ENCODE measurements at regions not wholly inside any gene's neighbourhood (a gene's known extent, or its start where the extent isn't known, plus 50 kb on each side); places are given as distances from the start of the nearest gene placed in this dataset.

GRCh38 chr7:131648491-131648890, 92.1 kb upstream of the PODXL start:
- TF ChIP-seq GATA2 (IDR thresholded peaks at IDR 0.05; ENCODE audit: insufficient read depth, insufficient read length, low read depth, low read length) (no peak), JUN (IDR thresholded peaks at IDR 0.05; ENCODE audit: borderline replicate concordance, insufficient read depth, insufficient read length, low read depth) (no peak), CTCF (IDR thresholded peaks at IDR 0.05; ENCODE audit: extremely low read depth in 1 of 2, insufficient read depth in 1 of 2, low read depth in 1 of 2, low read length in 2 of 2) (no peak), EZH2 (IDR thresholded peaks at IDR 0.05; ENCODE audit: borderline replicate concordance, low read depth, low read length, severe bottlenecking) (no peak), MYC (IDR thresholded peaks at IDR 0.05; ENCODE audit: low read depth, low read length) (no peak), POLR2AphosphoS5 (IDR thresholded peaks at IDR 0.05; ENCODE audit: insufficient read depth, low read depth, low read length) (no peak), POLR2A (IDR thresholded peaks at IDR 0.05; ENCODE audit: low read depth, low read length) (no peak), MAX (IDR thresholded peaks at IDR 0.05; ENCODE audit: insufficient read depth, insufficient read length) (no peak), FOS (IDR thresholded peaks at IDR 0.05; ENCODE audit: borderline replicate concordance, insufficient read depth, low read length) (no peak)
- H3K27ac ChIP-seq (ENCODE audit: insufficient read depth, low read depth, low read length), result no peak overlapping the region

More at GRCh38 chr7:131648491-131648890, 92.1 kb upstream of the PODXL start:
- CTCF ChIA-PET, result interaction anchor here (2.0 kb wide), 1 partner anchor 102 kb away, joined by 10 read pairs; no protein-coding TSS in a partner anchor
- Histone ChIP-seq H3K9ac (replicated peaks; ENCODE audit: extremely low read depth, insufficient read depth, low read length) (no peak overlapping the region), H3K4me1 (ENCODE audit: control insufficient read depth, extremely low read depth, insufficient read depth, low read length) (peaks cover 6% of the 10 kb centered on the region), H3K79me2 (ENCODE audit: control insufficient read depth, insufficient read depth, low read length) (no peaks in the 10 kb centered on the region), H3K36me3 (ENCODE audit: control insufficient read depth in 2 of 2, extremely low read depth in 1 of 2, insufficient read depth in 2 of 2, low read length in 2 of 2) (no peaks in the 10 kb centered on the region), H3K4me3 (replicated peaks in 1 of 3; ENCODE audit: insufficient read depth in 1 of 3, low read depth in 1 of 3, low read length in 3 of 3) (no peak overlapping the region), H3K9me1 (replicated peaks; ENCODE audit: control insufficient read depth, extremely low read depth, insufficient read depth, low read length) (no peaks in the 10 kb centered on the region), H3K4me2 (ENCODE audit: insufficient read depth, low read length) (no peak overlapping the region), H4K20me1 (replicated peaks; ENCODE audit: control insufficient read depth, extremely low read depth, insufficient read depth, low read length) (no peaks in the 10 kb centered on the region), H2AFZ (ENCODE audit: low read depth, low read length) (no peak overlapping the region), H3K9me3 (replicated peaks; ENCODE audit: control insufficient read depth, insufficient read depth, low read length) (no peaks in the 10 kb centered on the region), H3K27me3 (ENCODE audit: control insufficient read depth in 2 of 2, insufficient read depth in 2 of 2, low read length in 2 of 2) (no peaks in the 10 kb centered on the region)
- intact Hi-C loops (cut with micrococcal nuclease), result no loop called here
- DNase-seq (ENCODE audit: low read depth, low spot score) (no peak), FAIRE-seq (no peak)
- POLR2A ChIA-PET, result no interaction called here
- dilution Hi-C loops (cut with MboI; ENCODE audit: extremely low pct_ligation_motif_present, low sequenced_read_pairs), result no loop called here
- no TSS peak for BruUV-seq (replicated peaks)
